Limb (tissue), 2 donors: ENCODE measurements at regions not wholly inside any gene's neighbourhood (a gene's known extent, or its start where the extent isn't known, plus 50 kb on each side); places are given as distances from the start of the nearest gene placed in this dataset.

Source experiments
- DNase-seq, 2 donors: peaks; one replicate each; pipeline ENCODE4 v3.0.0-alpha.2; 2016; ENCODE audit errors: extremely low spot score in 2 of 2

DNA sequence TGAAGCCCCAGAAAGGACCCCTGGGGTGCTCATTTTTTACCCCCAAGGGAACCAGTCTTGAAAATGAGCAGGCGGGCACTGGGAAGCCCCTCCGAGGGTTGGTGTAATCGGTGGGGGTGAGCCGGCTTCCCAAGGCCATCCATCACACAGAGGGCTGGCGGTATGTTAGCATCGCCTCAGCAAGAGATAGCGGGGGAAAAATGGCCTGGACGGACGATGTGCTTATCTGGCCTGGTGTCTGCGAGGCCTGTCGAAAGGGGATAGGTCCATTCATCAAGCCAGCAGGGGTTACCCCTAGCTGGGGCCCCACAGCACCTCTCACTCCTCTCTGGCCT lies 188.9 kb downstream of the IRF8 start:
- DNase-seq, result no peak

- DNase-seq, result no peak
Observed at GRCh38 chr16:86088287-86088686, 189.3 kb downstream of the IRF8 start.

- DNase-seq, result no peak
Observed at GRCh38 chr16:86088816-86089215, 189.9 kb downstream of the IRF8 start.

DNA sequence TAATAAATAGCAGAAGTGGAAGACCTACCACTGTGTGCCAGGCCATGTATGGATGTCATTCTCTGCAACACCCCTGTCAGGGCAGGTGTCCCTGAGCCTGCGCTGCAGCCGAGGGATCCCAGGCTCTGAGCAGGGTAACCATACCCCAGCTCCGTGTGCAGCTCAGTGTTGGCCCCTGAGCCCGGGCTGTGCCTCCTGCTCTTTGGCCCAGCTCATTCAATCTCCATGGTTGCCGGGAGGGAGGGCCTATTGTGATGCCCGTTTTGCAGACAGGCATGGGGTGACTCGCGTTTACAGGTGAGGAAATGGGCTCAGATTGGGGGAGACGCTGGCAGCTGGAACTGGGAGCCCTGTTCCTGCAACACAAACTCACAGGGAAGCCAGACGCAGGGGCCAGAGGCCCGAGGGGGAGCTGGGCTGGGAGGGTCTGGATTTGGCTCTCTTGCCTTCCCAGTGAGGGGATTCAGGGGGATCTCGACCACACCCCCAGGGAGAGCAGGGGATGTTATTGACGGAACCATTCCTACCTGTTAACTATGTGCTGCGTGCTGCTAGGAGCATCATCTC lies 190.5 kb downstream of the IRF8 start:
- DNase-seq, result no peak

GRCh38 chr16:86089991-86090390 lies 191.0 kb downstream of the IRF8 start:
- no peak for DNase-seq

DNA sequence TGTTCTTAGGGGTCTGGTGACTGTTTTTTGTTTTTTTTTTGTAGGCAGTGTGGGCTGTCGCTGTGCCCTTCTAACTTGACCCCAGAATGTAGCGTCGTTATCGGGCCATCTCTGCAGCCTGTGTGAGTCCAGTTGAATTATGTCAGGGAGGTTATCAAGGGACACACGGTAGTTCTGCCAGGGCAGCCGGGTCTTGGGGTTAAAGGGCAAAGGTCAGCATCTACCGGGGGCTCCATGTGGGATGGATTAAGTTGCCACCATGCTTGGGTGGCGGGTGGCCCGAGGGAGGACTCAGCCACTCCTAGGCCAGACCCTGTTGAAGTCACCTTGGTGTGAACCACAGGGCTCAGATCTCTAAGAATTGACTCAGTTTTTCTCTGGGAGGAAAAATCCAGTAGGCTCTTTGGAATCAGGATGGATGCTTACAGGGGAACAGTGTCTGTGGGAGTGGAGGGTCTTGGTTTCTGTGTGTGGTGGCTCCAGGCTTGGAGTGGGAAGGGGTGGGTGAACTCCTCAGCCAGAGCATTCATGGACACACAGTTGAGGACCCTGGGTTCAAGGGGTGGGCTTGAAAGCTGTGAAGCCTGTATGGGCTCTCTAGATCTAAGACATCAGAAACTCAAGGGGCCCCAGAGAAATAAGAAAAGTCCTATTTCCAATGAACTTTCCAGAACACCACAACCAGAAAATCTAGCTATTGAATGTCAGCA lies 191.7 kb downstream of the IRF8 start:
- no peak for DNase-seq

- DNase-seq, result no peak
Observed at GRCh38 chr16:86091976-86092375, 193.0 kb downstream of the IRF8 start.

DNA sequence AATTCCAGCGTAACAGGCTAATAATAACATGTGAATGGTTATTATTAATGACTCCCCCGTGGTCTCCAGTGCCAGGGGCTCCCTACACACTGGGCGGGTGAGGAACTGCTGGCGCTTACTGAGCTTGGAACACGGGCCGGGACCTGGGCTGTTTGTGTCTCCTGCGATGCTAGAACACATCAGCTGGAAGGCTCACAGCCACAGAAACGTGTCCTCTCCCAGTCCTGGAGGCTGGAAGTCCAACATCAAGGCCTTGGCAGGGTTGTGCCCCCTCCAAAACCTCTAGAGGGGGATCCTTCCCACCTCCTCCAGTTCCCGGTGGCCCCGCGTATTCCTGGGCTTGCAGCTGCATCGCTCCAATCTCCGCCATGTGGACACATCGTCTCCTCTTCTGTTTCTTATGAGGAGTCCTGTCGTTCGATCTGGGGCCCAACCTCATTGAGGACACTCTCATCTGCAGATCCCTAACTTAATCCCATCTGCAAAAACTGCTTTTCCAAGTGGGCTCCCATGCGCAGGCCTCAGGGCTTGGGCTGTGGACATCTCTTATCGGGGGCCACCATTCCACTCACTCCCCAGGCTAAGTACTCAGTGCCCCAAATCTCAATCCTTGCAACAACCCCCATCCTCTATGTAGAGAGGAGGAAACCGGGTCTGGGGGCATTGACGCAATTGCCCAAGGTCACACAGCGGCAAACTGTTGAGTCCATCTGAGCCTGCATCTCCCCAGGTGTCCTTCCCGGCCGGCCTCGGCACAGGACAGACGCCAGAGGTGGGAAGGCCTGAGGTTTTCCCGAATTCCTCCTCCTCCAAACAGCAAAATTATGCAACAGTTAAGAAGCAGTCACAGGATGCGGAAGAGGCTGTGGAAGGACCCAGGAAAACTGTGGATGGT lies 193.9 kb downstream of the IRF8 start:
- DNase-seq, result no peak

- DNase-seq, result no peak
Observed at GRCh38 chr16:86093801-86094750, 195.1 kb downstream of the IRF8 start.

DNA sequence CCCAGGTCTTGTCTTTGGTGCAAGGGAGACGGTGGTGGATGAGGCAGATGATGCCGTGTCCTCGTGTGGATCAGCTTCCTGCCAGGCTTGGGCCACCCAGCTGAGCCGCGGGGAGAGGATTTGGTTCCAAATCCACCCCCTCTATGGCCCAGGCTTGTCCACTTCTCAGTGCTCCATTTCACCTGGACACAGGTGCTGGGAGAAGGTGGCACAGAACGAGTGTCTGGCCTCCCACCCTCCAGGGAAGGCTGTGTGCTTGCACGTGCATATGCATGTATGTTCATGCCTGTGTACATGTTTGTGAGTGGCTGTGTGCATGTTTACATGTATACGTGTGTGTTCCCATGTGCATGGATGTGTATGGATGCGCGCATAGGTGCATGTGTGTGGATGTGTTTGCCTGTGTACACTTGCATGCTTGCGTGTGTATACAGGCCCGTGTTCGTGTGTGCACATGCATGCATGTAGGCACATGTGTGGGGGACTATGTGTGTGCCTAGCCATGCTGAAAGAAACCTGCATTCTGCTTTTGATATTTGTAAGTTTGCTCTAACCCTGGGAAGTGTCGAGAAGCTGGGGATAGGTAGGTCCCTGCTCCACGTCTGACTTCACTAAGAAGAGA lies 196.3 kb downstream of the IRF8 start:
- no peak for DNase-seq

DNA sequence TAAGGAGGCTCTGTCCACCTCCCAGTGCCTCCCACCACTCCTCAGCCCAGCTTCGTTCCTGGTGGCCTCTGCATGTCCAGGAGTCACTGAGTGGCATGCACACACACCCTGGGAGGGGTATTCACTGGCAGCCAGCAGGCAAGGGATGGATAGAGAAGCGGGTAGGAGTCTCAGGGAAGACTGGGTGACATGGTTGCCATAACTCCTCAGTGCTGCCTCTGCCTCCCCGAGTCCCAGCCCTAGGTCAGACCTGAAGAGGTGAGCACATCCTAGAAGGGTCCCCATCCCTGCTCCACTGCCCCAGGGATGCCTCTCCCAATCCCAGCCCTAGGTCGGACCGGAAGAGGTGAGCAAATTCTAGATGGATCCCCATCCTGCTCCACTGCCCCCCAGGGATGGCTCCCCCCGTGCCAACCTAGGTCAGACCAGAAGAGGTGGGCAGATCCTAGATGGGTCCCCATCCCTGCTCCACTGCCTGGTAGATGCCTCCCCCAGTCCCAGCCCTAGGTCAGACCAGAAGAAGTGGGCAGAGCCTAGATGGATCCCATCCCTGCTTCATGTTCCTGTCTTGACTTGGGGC lies 197.0 kb downstream of the IRF8 start:
- no peak for DNase-seq

DNA sequence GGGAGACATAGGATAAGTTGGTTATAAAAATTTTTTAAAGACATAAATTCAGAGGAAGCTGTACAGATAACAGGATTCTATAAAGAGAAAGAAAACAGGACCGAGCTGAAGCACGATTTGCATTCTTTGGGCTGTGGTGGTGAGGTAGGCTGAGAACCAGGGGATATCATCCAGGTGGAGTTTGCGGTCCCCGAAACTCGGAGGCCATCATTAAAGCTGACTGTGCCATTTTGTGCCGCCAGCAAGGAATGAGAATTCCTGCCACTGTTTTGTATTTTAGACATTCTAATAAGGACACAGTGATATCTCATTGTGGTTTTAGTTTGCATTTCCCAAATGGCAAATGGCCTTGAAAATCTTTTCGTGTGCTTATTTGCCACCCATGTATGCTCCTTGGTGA lies 197.9 kb downstream of the IRF8 start:
- DNase-seq, result no peak

DNA sequence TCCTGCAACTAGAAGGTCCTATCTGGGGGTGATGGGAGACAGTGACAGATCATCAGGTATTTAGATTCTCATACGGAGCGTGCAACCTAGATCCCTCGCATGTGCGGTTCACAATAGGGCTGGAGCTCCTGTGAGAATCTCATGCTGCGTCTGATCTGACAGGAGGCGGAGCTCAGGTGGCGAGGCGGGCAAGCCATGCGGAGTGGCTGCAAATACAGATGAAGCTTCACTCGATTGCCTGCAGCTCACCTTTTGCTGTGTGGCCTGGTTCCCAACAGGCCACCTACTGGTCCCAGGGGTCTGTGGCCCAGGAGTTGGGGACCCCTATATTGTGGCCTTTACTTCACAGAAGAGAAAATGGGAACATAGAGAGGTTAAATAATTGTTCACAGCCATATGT lies 200.4 kb downstream of the IRF8 start:
- no peak for DNase-seq

GRCh38 chr16:86100205-86101136 lies 201.5 kb downstream of the IRF8 start:
- DNase-seq, result peak; percentile 21 to 46

DNA sequence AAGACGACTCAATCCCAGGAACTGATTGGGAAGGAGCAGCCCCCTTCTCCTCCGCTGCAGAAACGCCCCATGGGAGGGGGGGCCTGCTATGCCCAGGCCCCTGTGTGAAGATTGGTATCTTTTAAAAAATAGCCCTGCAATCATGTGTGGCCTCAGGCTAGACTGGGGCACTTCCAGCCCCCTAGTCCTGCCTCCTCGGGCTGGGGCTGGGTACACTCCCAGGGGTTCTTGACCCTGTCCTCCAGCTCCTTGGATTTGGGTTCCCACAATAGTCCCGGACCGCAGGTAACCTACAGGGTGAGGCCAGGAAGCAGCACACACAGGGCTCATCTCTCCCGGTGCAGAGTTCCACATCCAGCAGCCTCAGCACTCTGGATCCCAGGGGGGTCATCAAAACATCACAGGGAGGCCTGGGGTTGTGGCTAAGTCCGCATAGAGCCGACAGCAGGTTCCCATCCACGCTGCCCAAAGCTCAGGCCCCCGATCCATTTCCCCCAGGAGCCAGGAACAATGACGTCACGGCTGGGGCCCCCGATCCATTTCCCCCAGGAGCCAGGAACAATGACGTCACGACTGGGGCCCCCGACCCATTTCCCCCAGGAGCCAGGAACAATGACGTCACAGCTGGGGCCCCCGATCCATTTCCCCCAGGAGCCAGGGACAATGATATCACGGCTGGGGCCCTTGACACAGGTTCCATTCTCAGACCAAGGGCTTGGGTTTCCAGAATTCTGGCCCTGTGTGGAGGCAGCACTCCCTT lies 202.4 kb downstream of the IRF8 start:
- no peak for DNase-seq

DNA sequence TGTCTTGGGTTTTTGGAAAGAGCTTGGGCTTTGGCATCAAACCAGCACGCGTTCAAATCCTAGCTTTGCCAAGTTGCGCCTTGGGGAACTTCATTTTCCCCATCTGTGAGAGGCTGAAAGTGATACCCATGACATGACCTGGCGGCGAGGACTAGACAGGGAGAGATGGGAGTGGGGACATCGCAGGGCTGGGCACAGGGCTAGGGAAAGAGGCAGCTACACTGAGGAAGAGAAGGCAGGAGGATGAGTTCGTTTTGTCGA lies 202.9 kb downstream of the IRF8 start:
- DNase-seq, result peak in 1 of 2 donors; percentile 10

DNA sequence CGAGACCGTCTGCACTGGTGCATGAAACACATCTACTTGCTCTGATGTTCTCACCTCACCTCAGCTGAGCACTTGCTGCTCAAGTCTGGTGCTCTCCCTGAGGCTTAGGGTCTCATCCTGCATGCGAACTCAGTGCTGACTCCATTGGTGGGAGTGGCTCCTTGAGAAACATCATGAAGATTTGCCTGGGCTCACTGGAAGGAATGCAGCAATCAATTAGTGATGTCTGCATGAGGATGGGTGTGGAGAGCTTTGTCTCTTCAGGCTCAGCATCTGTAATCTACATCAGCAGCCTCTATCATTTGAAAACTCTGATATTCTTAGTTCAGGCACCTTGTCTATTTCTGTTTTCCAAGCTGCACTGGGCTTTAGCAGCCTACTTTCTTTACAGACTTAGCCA lies 204.4 kb downstream of the IRF8 start:
- DNase-seq, result no peak

DNA sequence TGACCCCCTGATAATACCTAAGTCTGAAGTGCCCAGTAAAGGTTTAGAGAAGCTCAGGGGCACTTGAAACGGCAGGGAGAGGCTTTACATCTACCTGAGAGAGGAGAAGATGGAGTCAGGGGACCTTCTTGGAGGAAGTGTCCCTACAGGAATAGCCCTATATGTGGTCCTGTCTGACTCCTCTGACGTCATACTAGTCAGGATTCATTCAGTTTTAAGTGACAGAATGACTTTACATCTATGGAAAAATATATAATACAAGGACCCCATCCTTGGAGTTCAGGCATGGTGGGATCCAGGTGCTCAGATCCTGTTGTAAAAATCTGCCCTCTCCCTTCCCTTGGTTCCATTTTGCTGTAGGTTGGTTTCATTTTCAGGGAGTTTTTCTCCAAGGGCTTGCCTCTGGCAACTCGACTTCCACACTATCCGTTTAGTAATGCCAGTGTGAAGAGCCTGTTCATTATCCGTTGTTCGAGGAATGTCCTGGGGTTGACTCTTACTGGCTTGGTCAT lies 205.6 kb downstream of the IRF8 start:
- DNase-seq, result no peak
